Daoy (cell line): ENCODE measurements at regions not wholly inside any gene's neighbourhood (a gene's known extent, or its start where the extent isn't known, plus 50 kb on each side); places are given as distances from the start of the nearest gene placed in this dataset.

Experiments used
- DNase-seq: peaks from one replicate; pipeline ENCODE4 v3.0.0-alpha.2; 2015; ENCODE audit warnings: low read depth

GRCh38 chr14:63781686-63782085, 53.8 kb upstream of the SGPP1 start:
- peak; percentile 30 for DNase-seq

GRCh38 chr14:63782683-63783389, 55.0 kb upstream of the SGPP1 start:
- DNase-seq: no peak

GRCh38 chr14:63788011-63788933, 60.4 kb upstream of the SGPP1 start:
- no peak for DNase-seq

- no peak for DNase-seq
Observed at GRCh38 chr14:63793376-63793775, 59.4 kb upstream of the SYNE2 start.

GRCh38 chr14:63795532-63795931, 57.3 kb upstream of the SYNE2 start:
- no peak for DNase-seq

- DNase-seq: no peak
Observed at GRCh38 chr14:63800083-63800482, 52.7 kb upstream of the SYNE2 start.

- no peak for DNase-seq
Observed at GRCh38 chr14:63800651-63801375, 52.0 kb upstream of the SYNE2 start.
